NB4 (cell line): ENCODE measurements at regions not wholly inside any gene's neighbourhood (a gene's known extent, or its start where the extent isn't known, plus 50 kb on each side); places are given as distances from the start of the nearest gene placed in this dataset.

ENCODE experiments used
- POLR2A ChIP-seq: IDR thresholded peaks from 2 replicates; pipeline ENCODE4 v1.6.1; 2011; ENCODE audit warnings: mild to moderate bottlenecking; ENCODE audit not compliant: insufficient read length; ENCODE audit errors: extremely low read depth
- TF ChIP-seq, protein P1 (sequence below): IDR thresholded peaks from one replicate; pipeline ENCODE4 v1.5.1; 2012; ENCODE audit warnings: low read depth, low read length

DNA sequence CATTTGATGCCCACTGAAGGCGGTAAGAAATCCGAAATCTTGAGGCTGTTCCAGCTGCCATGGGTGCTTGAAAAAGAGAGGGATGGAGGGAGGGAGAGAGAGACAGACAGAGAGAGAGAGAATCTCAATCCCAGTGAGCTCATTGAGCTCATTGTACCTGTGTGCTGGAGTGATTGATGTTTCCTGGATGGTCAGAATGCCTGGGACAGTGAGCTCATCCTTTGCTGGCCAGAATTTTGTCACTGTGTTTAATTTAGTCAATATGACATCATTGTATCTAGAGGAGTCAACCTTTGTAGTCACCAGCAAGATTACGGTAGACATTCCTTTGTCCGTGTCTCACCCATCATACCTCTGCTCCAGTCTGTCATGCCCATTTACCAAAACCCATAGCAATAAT is 625.4 kb upstream of the POM121L12 start:
- TF ChIP-seq, protein P1, sequence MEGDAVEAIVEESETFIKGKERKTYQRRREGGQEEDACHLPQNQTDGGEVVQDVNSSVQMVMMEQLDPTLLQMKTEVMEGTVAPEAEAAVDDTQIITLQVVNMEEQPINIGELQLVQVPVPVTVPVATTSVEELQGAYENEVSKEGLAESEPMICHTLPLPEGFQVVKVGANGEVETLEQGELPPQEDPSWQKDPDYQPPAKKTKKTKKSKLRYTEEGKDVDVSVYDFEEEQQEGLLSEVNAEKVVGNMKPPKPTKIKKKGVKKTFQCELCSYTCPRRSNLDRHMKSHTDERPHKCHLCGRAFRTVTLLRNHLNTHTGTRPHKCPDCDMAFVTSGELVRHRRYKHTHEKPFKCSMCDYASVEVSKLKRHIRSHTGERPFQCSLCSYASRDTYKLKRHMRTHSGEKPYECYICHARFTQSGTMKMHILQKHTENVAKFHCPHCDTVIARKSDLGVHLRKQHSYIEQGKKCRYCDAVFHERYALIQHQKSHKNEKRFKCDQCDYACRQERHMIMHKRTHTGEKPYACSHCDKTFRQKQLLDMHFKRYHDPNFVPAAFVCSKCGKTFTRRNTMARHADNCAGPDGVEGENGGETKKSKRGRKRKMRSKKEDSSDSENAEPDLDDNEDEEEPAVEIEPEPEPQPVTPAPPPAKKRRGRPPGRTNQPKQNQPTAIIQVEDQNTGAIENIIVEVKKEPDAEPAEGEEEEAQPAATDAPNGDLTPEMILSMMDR = no peak
- TF ChIP-seq POLR2A = no peak
